A549 (cell line): ENCODE measurements at regions not wholly inside any gene's neighbourhood (a gene's known extent, or its start where the extent isn't known, plus 50 kb on each side); places are given as distances from the start of the nearest gene placed in this dataset.

Experiments used
- BHLHE40 ChIP-seq: IDR thresholded peaks from 2 replicates; pipeline ENCODE4 v1.6.1; 2012; ENCODE audit warnings: low read depth, low read length, inconsistent platforms
- JUNB ChIP-seq: fragments of >200 bp; sonication (Bioruptor Twin); formaldehyde crosslinking; IDR thresholded peaks from 2 replicates; pipeline ENCODE4 v1.6.1; 2016
- POLR2A ChIP-seq: IDR thresholded peaks from 2 replicates; pipeline ENCODE4 v1.6.1; 2012; ENCODE audit warnings: mild to moderate bottlenecking, low read length
- TP53 ChIP-seq: fragments of 250-450 bp; sonication (Bioruptor Pico); IDR thresholded peaks from 2 replicates; pipeline ENCODE4 v1.5.0; 2021; ENCODE audit warnings: mild to moderate bottlenecking, moderate library complexity
- USF2 ChIP-seq: fragments of 450-650 bp; IDR thresholded peaks from 2 replicates; pipeline ENCODE4 v1.6.1; 2014; ENCODE audit warnings: antibody characterized with exemption
- TF ChIP-seq, protein P1 (sequence below): fragments of >200 bp; sonication (Bioruptor Twin); formaldehyde crosslinking; IDR thresholded peaks from 3 replicates; pipeline ENCODE4 v1.6.1; 2016
- TF ChIP-seq, protein P2 (sequence below): fragments of >200 bp; sonication (Bioruptor Twin); formaldehyde crosslinking; IDR thresholded peaks from 3 replicates; pipeline ENCODE4 v1.5.1; 2016
- TF ChIP-seq, protein P3 (sequence below): fragments of 200-600 bp; sonication (generic); IDR thresholded peaks from 2 replicates; pipeline ENCODE4 v1.6.1; 2016; ENCODE audit warnings: antibody characterized with exemption, mild to moderate bottlenecking, moderate library complexity

- TF ChIP-seq POLR2A (no peak), TP53 (no peak), JUNB (no peak), BHLHE40 (no peak), USF2 (no peak)
- TF ChIP-seq, protein P1, sequence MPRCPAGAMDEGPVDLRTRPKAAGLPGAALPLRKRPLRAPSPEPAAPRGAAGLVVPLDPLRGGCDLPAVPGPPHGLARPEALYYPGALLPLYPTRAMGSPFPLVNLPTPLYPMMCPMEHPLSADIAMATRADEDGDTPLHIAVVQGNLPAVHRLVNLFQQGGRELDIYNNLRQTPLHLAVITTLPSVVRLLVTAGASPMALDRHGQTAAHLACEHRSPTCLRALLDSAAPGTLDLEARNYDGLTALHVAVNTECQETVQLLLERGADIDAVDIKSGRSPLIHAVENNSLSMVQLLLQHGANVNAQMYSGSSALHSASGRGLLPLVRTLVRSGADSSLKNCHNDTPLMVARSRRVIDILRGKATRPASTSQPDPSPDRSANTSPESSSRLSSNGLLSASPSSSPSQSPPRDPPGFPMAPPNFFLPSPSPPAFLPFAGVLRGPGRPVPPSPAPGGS: no peak
- TF ChIP-seq, protein P2, sequence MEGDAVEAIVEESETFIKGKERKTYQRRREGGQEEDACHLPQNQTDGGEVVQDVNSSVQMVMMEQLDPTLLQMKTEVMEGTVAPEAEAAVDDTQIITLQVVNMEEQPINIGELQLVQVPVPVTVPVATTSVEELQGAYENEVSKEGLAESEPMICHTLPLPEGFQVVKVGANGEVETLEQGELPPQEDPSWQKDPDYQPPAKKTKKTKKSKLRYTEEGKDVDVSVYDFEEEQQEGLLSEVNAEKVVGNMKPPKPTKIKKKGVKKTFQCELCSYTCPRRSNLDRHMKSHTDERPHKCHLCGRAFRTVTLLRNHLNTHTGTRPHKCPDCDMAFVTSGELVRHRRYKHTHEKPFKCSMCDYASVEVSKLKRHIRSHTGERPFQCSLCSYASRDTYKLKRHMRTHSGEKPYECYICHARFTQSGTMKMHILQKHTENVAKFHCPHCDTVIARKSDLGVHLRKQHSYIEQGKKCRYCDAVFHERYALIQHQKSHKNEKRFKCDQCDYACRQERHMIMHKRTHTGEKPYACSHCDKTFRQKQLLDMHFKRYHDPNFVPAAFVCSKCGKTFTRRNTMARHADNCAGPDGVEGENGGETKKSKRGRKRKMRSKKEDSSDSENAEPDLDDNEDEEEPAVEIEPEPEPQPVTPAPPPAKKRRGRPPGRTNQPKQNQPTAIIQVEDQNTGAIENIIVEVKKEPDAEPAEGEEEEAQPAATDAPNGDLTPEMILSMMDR: no peak
- TF ChIP-seq, protein P3, sequence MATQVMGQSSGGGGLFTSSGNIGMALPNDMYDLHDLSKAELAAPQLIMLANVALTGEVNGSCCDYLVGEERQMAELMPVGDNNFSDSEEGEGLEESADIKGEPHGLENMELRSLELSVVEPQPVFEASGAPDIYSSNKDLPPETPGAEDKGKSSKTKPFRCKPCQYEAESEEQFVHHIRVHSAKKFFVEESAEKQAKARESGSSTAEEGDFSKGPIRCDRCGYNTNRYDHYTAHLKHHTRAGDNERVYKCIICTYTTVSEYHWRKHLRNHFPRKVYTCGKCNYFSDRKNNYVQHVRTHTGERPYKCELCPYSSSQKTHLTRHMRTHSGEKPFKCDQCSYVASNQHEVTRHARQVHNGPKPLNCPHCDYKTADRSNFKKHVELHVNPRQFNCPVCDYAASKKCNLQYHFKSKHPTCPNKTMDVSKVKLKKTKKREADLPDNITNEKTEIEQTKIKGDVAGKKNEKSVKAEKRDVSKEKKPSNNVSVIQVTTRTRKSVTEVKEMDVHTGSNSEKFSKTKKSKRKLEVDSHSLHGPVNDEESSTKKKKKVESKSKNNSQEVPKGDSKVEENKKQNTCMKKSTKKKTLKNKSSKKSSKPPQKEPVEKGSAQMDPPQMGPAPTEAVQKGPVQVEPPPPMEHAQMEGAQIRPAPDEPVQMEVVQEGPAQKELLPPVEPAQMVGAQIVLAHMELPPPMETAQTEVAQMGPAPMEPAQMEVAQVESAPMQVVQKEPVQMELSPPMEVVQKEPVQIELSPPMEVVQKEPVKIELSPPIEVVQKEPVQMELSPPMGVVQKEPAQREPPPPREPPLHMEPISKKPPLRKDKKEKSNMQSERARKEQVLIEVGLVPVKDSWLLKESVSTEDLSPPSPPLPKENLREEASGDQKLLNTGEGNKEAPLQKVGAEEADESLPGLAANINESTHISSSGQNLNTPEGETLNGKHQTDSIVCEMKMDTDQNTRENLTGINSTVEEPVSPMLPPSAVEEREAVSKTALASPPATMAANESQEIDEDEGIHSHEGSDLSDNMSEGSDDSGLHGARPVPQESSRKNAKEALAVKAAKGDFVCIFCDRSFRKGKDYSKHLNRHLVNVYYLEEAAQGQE: no peak
Measured at GRCh38 chr4:82215800-82216199, 158.0 kb downstream of the HNRNPD start.
